ENCODE measurements at regions not wholly inside any gene's neighbourhood (a gene's known extent, or its start where the extent isn't known, plus 50 kb on each side); places are given as distances from the start of the nearest gene placed in this dataset.

DNA sequence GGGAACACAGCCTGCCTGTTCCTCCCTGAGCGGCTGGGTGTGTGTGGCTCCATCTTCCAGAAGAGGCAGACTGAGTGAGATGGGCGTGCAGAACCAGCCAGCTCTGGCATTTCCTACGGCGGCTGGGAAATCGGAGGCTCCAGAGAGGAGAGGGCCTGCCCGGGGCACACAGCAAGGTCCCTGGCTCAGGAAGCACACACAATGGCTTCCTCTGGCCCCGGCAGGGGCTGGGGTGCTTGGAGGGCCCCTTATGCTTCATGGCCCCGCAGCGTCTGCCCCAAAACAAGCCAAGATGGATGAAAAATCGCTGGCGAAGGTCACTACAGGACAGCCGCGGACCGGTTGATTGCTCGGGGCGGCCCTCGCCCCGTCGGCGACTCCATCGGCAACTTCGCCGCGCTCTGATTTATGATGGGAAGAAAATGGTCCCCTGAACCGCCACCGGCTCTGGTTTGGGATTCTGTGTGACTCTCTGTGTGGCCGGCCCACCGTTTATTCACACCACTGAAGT lies 191.5 kb upstream of the C14orf180 start:
- H3K4me1 ChIP-seq, result peaks cover 3 to 45% (median 17%) of the 10 kb centered on the region in 9 donors
- WGBS, 2 donors, result 89 to 90% methylated on average over 28 of the region's 28 CpGs
- H3K27ac ChIP-seq, result no peak overlapping the region
- no peak for ATAC-seq
- H3K4me3 ChIP-seq, result no peak overlapping the region
- TF ChIP-seq, protein P1, sequence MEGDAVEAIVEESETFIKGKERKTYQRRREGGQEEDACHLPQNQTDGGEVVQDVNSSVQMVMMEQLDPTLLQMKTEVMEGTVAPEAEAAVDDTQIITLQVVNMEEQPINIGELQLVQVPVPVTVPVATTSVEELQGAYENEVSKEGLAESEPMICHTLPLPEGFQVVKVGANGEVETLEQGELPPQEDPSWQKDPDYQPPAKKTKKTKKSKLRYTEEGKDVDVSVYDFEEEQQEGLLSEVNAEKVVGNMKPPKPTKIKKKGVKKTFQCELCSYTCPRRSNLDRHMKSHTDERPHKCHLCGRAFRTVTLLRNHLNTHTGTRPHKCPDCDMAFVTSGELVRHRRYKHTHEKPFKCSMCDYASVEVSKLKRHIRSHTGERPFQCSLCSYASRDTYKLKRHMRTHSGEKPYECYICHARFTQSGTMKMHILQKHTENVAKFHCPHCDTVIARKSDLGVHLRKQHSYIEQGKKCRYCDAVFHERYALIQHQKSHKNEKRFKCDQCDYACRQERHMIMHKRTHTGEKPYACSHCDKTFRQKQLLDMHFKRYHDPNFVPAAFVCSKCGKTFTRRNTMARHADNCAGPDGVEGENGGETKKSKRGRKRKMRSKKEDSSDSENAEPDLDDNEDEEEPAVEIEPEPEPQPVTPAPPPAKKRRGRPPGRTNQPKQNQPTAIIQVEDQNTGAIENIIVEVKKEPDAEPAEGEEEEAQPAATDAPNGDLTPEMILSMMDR (IDR thresholded peaks at IDR 0.05), result no peak
- intact Hi-C loops (cut with DNase I), result no loop called here
- peaks cover 0 to 19% (median 8%) of the 10 kb centered on the region in 7 donors for H3K27me3 ChIP-seq
- DNase-seq, result no peak
- no peaks in the 10 kb centered on the region for H3K9me3 ChIP-seq
- H3K36me3 ChIP-seq, result no peaks in the 10 kb centered on the region

DNA sequence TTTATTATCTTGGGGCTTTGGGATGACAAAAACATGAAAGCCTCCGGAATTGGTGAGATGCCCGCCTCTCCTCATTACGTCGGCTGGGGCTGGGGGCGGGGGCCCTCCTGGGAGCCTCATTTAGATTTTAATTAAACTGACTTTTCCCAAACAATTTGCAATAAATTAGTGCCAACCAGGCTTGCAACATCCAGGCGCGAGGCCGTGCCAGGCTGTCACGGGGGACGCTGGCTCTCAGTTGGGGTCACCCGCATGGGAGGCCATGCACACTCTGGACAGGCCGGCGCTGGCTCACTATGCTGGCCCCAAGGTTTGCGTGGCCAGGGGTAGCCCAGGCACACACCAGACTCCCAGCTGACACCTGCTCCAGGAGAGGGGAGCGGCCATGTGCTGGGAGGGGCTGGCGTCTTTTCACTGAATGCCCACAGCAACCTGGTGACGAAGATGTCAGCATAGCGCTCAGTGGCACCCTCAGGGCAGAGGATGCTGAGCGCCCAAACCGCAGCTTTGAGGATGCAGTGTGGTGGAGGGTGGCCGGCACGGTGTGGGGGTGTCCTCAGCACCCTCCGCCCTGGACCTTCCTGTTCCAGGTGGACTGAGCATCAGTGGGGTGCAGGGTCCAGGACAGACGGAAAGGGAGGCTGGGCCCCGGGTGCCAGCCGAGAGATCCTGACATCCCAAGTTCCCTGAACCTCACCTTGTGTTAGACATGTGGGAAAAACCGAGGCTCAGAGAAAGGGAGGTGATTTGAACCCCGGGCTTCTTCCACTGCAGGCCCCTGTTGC lies 190.8 kb upstream of the C14orf180 start:
- intact Hi-C loops (cut with DNase I), result no loop called here
- H3K4me3 ChIP-seq, result no peak overlapping the region
- H3K27me3 ChIP-seq, result peaks cover 0 to 13% (median 2%) of the 10 kb centered on the region in 7 donors
- H3K9me3 ChIP-seq, result no peaks in the 10 kb centered on the region
- DNase-seq (no peak), ATAC-seq (no peak)
- WGBS, 2 donors, result 95% methylated on average over 28 of the region's 28 CpGs
- H3K4me1 ChIP-seq, result peaks cover 9 to 45% (median 18%) of the 10 kb centered on the region in 9 donors
- H3K27ac ChIP-seq, result no peak overlapping the region
- H3K36me3 ChIP-seq, result no peaks in the 10 kb centered on the region
- TF ChIP-seq, protein P1 (IDR thresholded peaks at IDR 0.05), result no peak

DNA sequence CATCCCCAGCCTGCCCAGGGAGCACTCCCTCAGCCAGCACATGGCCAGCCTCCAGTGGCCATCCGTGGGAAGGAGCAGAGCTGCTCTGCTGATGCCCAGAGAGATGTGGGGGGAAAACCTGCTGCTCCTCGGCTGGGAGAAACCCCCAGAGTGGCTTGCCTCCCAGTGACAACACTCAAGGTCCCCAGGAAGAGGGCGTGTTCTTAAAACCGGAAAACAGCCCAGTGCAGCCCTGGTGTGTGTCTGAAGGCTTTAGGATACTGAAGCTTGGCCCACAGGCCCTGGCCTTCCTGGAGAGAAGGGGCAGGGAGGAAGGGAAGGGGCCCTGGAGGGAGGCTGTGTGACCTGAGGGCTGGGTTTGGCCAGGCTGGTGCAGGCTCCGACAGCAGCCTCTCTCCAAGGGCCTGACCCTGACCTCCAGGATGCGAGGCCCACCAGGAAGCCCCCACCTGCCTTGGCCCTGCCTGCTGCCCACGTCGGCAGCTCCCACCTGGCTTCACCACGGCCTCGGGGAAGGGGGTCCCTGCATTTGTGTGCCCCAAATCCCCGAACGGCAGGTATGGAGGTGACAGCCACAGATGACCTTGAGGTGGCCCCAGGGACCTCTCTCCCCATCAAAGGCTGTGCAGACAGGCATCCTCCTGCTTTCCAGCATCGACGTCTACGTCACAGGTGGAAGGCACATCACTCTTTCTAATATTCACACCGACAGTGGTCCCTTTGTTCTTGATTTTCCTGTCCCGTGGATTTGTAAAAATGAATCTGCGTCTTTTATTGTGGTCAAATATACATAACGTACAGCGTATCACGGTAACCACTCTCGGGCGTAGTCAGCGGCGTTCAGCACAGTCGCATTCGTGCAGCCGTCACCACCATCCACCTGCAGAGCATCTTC lies 190.0 kb upstream of the C14orf180 start:
- intact Hi-C loops (cut with DNase I), result loop anchor here in 1 of 10 donors (5.0 to 10.0 kb wide), 2 partner anchors 37 to 255 kb away; partner anchors contain the start of gene KIF26A
- Histone ChIP-seq H3K4me1 (peaks cover 11 to 43% (median 20%) of the 10 kb centered on the region in 9 donors), H3K9me3 (no peaks in the 10 kb centered on the region), H3K4me3 (no peak overlapping the region), H3K27me3 (peaks cover 0 to 7% (median 1%) of the 10 kb centered on the region in 7 donors), H3K27ac (no peak overlapping the region), H3K36me3 (no peaks in the 10 kb centered on the region)
- ATAC-seq (no peak), DNase-seq (no peak)
- TF ChIP-seq, protein P1 (IDR thresholded peaks at IDR 0.05), result no peak
- 69 to 78% methylated on average over 28 of the region's 28 CpGs for WGBS, 2 donors

All from heart right ventricle (tissue), 16 donors.